Endothelial cell (in vitro differentiated cells): ENCODE measurements at regions not wholly inside any gene's neighbourhood (a gene's known extent, or its start where the extent isn't known, plus 50 kb on each side); places are given as distances from the start of the nearest gene placed in this dataset.

ENCODE experiments used
- DNase-seq: peaks from one replicate; pipeline ENCODE4 v3.0.0; 2021; ENCODE audit warnings: low spot score
- H3K27ac Mint-ChIP-seq: one replicate; pipeline ENCODE4 v1.8.0; 2021; ENCODE audit warnings: mixed read lengths, inconsistent platforms; ENCODE audit not compliant: unreplicated experiment
- H3K27me3 Mint-ChIP-seq: one replicate; pipeline ENCODE4 v1.8.0; 2021; ENCODE audit warnings: mild to moderate bottlenecking, moderate library complexity, mixed read lengths, inconsistent platforms; ENCODE audit not compliant: unreplicated experiment
- H3K36me3 Mint-ChIP-seq: one replicate; pipeline ENCODE4 v1.8.0; 2021; ENCODE audit warnings: mild to moderate bottlenecking, low read depth, mixed read lengths, inconsistent platforms; ENCODE audit not compliant: unreplicated experiment
- H3K4me1 Mint-ChIP-seq: one replicate; pipeline ENCODE4 v1.8.0; 2021; ENCODE audit warnings: mild to moderate bottlenecking, mixed read lengths, inconsistent platforms; ENCODE audit not compliant: unreplicated experiment
- H3K4me3 Mint-ChIP-seq: one replicate; pipeline ENCODE4 v1.8.0; 2021; ENCODE audit warnings: mild to moderate bottlenecking, mixed read lengths, inconsistent platforms; ENCODE audit not compliant: unreplicated experiment
- H3K9me3 Mint-ChIP-seq: one replicate; pipeline ENCODE4 v1.8.0; 2021; ENCODE audit warnings: mixed read lengths, inconsistent platforms; ENCODE audit not compliant: unreplicated experiment
- TF ChIP-seq, protein P1 (sequence below): fragments of 200-600 bp; sonication (generic); IDR thresholded peaks from one replicate; pipeline ENCODE4 v1.5.0; 2021; ENCODE audit warnings: antibody characterized with exemption; ENCODE audit not compliant: unreplicated experiment

DNA sequence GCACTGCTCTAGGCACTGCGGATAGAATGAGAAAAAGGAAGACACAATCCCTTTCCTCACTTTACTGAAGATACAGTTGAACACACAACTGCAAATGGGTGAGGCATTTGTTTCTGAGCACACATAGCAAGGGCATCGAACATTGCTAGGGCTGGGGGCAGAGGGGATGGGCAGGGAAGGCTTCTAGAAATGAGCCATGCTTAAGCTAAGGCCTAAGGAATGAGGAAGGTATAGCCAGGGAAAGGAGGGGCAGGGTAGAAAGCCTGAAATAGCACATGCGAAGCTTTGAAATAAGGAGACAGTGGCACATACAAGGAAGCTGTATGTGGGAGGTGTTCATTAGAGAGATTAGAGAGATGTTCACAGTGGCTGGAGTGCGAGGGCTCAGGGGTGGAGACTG, 92.7 kb downstream of the KIF4B start:
- Mint-ChIP-seq H3K9me3 (no peaks in the 10 kb centered on the region), H3K36me3 (no peaks in the 10 kb centered on the region), H3K4me1 (no peaks in the 10 kb centered on the region), H3K4me3 (no peak overlapping the region), H3K27me3 (peaks cover 6% of the 10 kb centered on the region), H3K27ac (no peak overlapping the region)
- TF ChIP-seq, protein P1, sequence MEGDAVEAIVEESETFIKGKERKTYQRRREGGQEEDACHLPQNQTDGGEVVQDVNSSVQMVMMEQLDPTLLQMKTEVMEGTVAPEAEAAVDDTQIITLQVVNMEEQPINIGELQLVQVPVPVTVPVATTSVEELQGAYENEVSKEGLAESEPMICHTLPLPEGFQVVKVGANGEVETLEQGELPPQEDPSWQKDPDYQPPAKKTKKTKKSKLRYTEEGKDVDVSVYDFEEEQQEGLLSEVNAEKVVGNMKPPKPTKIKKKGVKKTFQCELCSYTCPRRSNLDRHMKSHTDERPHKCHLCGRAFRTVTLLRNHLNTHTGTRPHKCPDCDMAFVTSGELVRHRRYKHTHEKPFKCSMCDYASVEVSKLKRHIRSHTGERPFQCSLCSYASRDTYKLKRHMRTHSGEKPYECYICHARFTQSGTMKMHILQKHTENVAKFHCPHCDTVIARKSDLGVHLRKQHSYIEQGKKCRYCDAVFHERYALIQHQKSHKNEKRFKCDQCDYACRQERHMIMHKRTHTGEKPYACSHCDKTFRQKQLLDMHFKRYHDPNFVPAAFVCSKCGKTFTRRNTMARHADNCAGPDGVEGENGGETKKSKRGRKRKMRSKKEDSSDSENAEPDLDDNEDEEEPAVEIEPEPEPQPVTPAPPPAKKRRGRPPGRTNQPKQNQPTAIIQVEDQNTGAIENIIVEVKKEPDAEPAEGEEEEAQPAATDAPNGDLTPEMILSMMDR = no peak
- no peak for DNase-seq

DNA sequence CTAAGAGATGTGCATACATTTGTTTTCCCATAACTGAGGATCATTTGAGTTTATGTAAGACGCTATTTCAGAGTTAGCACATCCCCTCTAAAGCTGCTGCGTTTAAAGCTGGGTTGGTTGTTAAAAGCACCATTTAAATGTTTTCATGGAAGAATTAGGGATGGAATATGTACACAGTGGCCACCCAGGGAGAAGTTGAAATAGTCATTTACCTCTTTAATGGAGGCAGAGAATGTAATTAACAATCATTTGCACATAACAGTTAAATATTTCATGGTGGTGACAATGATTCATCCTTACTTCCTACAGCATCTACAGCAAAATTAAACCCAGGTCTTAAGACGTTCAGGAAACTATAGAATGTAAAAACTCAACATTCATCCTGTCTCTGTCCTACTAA, 100.3 kb downstream of the KIF4B start:
- H3K4me1 Mint-ChIP-seq = no peaks in the 10 kb centered on the region
- no peaks in the 10 kb centered on the region for H3K9me3 Mint-ChIP-seq
- H3K27ac Mint-ChIP-seq = no peak overlapping the region
- H3K36me3 Mint-ChIP-seq = no peaks in the 10 kb centered on the region
- DNase-seq = no peak
- no peak overlapping the region for H3K4me3 Mint-ChIP-seq
- peaks cover 1% of the 10 kb centered on the region for H3K27me3 Mint-ChIP-seq
- TF ChIP-seq, protein P1 = no peak

DNA sequence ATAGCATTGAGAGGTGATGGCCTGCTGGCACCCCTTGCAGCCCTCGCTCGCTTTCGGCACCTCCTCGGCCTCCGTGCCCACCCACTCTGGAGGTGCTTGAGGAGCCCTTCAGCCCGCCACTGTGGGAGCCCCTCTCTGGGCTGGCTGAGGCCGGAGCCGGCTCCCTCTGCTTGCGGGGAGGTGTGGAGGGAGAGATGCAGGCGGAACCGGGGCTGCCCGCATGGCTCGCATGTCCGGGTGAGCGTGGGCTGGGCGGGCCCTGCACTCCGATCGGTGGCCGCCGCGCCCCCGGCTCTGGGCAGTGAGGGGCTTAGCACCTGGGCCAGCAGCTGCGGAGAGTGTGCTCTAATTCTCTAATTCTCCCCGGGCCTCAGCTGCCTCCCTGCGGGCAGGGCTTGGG, 101.1 kb downstream of the KIF4B start:
- no peak for DNase-seq
- H3K9me3 Mint-ChIP-seq = no peaks in the 10 kb centered on the region
- no peaks in the 10 kb centered on the region for H3K4me1 Mint-ChIP-seq
- H3K27ac Mint-ChIP-seq = no peak overlapping the region
- H3K27me3 Mint-ChIP-seq = peaks cover 1% of the 10 kb centered on the region
- H3K36me3 Mint-ChIP-seq = no peaks in the 10 kb centered on the region
- TF ChIP-seq, protein P1 = no peak
- no peak overlapping the region for H3K4me3 Mint-ChIP-seq

DNA sequence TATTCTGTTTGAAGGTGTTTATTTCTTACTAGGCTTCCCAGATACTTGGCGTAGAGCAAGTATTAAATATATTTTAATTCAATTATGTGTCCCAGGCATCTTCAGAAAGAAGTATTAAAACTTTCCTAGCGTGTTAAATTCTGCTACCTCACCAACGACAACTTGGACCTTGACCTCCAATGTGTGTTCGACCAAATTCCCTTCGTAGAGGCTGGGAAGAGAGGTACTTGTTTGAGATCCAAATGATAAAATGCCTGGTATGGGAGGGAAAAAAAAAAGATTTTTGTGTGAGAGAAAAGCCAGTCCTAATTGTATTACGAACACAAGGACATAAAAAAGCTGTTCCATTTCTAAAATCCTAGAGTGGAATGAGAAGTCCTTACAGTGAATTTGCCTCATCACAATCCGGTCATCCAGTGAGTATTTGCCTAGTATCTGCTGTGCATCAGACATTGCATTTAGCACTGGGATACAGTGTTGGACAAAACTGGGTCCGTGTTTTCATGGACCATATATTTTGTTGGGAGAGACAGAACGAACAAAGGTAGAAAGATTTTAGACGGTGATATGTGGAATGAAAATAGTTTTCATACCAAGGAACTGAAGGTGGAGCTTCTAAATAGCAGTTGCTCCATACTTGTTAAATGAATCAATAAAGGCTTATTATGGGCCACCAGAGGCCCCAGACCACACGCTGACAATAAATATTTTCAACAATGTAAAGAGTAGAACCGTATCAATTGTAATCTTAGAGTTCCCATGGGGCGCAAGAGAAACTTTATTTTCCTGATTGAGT, 103.1 kb downstream of the KIF4B start:
- Mint-ChIP-seq H3K4me1 (no peaks in the 10 kb centered on the region), H3K9me3 (no peaks in the 10 kb centered on the region), H3K36me3 (no peaks in the 10 kb centered on the region), H3K27me3 (no peaks in the 10 kb centered on the region), H3K4me3 (no peak overlapping the region), H3K27ac (no peak overlapping the region)
- TF ChIP-seq, protein P1 = no peak
- no peak for DNase-seq

DNA sequence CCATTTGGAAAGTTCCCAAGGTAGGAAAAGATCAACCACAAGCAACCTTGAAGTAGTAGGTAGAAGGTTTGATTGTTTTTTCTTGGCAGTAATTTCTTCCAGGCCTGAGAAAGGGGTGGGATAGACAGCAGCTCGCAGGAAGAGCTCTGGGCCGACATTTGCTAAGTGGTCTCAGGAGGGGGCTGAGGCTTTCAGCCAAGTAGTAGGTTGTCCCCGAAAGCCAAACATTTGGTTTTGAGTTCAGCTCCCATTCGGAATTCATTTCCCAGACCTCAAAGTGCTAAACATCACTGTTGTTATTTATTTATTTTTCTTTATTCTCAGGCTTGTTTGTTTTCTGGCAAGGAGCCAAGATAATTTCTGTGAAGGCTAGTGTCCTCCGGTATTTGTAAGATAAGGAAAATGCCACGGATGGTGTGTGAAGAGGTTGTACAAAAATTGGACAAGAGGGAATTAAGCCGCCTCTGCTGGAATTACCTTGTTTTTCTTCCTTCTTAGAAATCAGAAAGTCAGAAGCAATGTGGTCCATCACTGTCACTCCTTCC, 112.1 kb downstream of the KIF4B start:
- Mint-ChIP-seq H3K27me3 (no peaks in the 10 kb centered on the region), H3K4me1 (peaks cover 12% of the 10 kb centered on the region), H3K27ac (no peak overlapping the region), H3K4me3 (no peak overlapping the region), H3K9me3 (no peaks in the 10 kb centered on the region), H3K36me3 (no peaks in the 10 kb centered on the region)
- no peak for DNase-seq
- TF ChIP-seq, protein P1 = no peak
